HG03575 (cell line): ENCODE measurements at regions not wholly inside any gene's neighbourhood (a gene's known extent, or its start where the extent isn't known, plus 50 kb on each side); places are given as distances from the start of the nearest gene placed in this dataset.

Source experiments
- ATAC-seq: cut with Tn5 transposase; IDR thresholded peaks from one replicate; pipeline ENCODE4 v1.9.1; 2021; ENCODE audit not compliant: unreplicated experiment, insufficient number of reproducible peaks, low FRiP score; ENCODE audit errors: extremely low read depth

- no peak for ATAC-seq
Measured at GRCh38 chr6:134467620-134468019, 149.7 kb upstream of the SGK1 start.

GRCh38 chr6:134466771-134467525, 149.0 kb upstream of the SGK1 start:
- ATAC-seq = no peak

GRCh38 chr6:134464690-134465411, 146.9 kb upstream of the SGK1 start:
- ATAC-seq = no peak

- ATAC-seq = no peak
Measured at GRCh38 chr6:134458857-134459657, 141.1 kb upstream of the SGK1 start.

- no peak for ATAC-seq
Measured at GRCh38 chr6:134457941-134458340, 140.0 kb upstream of the SGK1 start.

- ATAC-seq = no peak
Measured at GRCh38 chr6:134456226-134456625, 138.3 kb upstream of the SGK1 start.

GRCh38 chr6:134455319-134455718, 137.4 kb upstream of the SGK1 start:
- no peak for ATAC-seq

- ATAC-seq = no peak
Measured at GRCh38 chr6:134454794-134455193, 136.9 kb upstream of the SGK1 start.

GRCh38 chr6:134453792-134454510, 136.0 kb upstream of the SGK1 start:
- ATAC-seq = no peak

- no peak for ATAC-seq
Measured at GRCh38 chr6:134452906-134453305, 135.0 kb upstream of the SGK1 start.

- ATAC-seq = no peak
Measured at GRCh38 chr6:134451529-134451928, 133.6 kb upstream of the SGK1 start.

GRCh38 chr6:134449781-134450180, 131.9 kb upstream of the SGK1 start:
- ATAC-seq = no peak

- no peak for ATAC-seq
Measured at GRCh38 chr6:134449004-134449403, 131.1 kb upstream of the SGK1 start.

- no peak for ATAC-seq
Measured at GRCh38 chr6:134447883-134448387, 130.0 kb upstream of the SGK1 start.

- no peak for ATAC-seq
Measured at GRCh38 chr6:134447423-134447822, 129.5 kb upstream of the SGK1 start.

- no peak for ATAC-seq
Measured at GRCh38 chr6:134446896-134447295, 129.0 kb upstream of the SGK1 start.

- ATAC-seq = no peak
Measured at GRCh38 chr6:134446218-134446848, 128.4 kb upstream of the SGK1 start.

- no peak for ATAC-seq
Measured at GRCh38 chr6:134443009-134443408, 125.1 kb upstream of the SGK1 start.

- no peak for ATAC-seq
Measured at GRCh38 chr6:134442073-134442472, 124.2 kb upstream of the SGK1 start.
